ENCODE measurements at regions not wholly inside any gene's neighbourhood (a gene's known extent, or its start where the extent isn't known, plus 50 kb on each side); places are given as distances from the start of the nearest gene placed in this dataset.

GRCh38 chr11:105232021-105232420 lies 92.5 kb upstream of the CARD18 start:
- no peak for DNase-seq (ENCODE audit: low read depth)

GRCh38 chr11:105230586-105230985 lies 91.0 kb upstream of the CARD18 start:
- no peak for DNase-seq (ENCODE audit: low read depth)

DNA sequence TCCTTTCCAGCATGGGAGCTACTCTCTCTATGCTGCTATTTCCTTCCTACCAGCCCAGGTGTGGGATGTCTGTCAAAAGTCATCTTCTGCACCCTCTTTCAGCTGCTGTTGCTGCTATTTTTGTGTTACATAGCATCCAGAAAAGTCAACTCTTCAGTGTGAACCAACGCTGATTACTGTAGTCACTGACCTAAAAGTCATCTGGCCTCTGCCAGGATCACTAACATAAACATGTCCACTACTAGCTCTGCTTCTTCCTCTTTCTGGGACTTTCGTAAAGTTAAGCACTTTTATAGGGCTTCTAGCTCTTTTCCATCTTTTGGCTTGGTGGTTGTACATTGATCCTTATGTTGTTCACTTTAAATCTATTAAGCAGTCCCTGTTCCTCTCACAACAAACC lies 90.2 kb upstream of the CARD18 start:
- DNase-seq (ENCODE audit: low read depth), result no peak

- peak; percentile 16 for DNase-seq (ENCODE audit: low read depth)
These were observed 89.7 kb upstream of the CARD18 start for GRCh38 chr11:105229257-105229656.

- DNase-seq (ENCODE audit: low read depth), result no peak
These were observed 87.8 kb upstream of the CARD18 start for GRCh38 chr11:105227363-105227762.

GRCh38 chr11:105226766-105227165 lies 87.2 kb upstream of the CARD18 start:
- no peak for DNase-seq (ENCODE audit: low read depth)

DNA sequence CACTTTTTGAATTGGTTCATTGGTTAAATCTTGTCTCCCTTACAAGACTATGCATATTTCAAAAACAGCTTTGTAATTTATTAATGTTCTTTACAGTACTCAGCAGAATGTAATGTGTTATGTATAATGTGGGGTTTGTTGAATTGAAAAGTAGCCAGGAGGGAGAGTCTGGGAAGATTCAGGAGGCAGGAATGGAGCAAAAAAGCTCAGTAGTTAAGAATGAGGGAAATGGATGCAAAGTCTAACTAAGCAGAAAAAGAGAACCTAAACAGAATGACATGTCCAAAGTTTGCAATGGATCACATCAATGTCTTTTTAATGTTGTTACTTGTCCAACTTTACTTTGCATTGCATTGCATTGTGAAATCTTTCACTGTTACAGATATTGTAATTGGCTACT lies 86.5 kb upstream of the CARD18 start:
- no peak for DNase-seq (ENCODE audit: low read depth)

- DNase-seq (ENCODE audit: low read depth), result no peak
These were observed 85.1 kb upstream of the CARD18 start for GRCh38 chr11:105224482-105225253.

DNA sequence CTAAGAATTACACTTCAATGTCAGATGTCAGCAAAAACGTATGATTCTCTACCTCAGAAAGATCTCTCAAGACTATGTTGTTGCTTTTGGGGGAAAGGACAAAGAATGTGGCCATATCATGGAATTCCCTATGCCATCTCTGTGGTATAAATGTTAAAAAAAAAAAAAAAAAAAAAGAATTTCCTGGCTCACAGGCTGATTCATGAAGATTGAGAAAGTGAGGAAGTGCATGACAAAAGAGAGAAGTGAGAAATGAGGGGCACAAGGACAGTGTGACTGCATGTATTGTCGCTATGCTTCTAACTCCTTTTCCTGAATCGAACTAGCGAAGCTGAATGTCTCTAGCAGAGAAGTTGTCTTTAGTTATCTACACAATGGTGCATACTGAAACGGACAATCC lies 80.6 kb upstream of the CARD18 start:
- DNase-seq (ENCODE audit: low read depth), result no peak

DNA sequence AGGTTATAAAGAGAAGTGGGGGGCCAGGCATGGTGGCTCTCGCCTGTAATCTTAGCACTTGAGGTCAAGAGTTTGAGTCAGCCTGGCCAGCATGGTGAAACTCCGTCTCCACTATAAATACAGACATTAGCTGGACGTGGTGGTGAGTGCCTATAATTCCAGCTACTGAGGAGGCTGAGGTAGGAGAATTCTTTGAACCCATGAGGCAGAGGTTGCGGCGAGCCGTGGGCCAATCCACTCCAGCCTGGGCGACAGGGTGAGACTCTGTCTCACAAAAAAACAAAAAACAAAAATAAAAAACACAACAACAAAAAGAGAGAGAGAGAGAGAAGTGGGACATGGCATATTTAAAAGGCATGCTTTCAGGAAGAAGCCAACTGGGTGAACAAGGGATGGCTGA lies 80.1 kb upstream of the CARD18 start:
- DNase-seq (ENCODE audit: low read depth), result no peak

DNA sequence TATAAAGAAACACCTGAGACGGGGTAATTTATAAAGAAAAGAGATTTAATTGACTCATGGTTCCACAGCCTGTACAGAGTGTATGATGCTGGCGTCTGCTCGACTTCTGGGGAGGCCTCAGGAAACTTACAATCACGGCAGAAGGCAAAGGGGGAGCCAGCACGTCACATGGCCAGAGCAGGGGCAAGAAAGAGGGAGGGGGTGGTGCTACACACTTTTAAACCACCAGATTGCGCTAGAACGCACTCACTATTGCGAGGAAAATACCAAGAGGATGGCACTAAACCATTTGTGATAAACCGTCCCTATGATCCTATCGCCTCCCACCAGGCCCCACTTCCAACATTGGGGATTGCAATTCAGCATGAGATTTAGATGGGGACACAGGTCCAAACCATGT lies 79.7 kb upstream of the CARD18 start:
- DNase-seq (ENCODE audit: low read depth), result no peak

GRCh38 chr11:105215528-105215927 lies 76.0 kb upstream of the CARD18 start:
- DNase-seq (ENCODE audit: low read depth), result no peak

DNA sequence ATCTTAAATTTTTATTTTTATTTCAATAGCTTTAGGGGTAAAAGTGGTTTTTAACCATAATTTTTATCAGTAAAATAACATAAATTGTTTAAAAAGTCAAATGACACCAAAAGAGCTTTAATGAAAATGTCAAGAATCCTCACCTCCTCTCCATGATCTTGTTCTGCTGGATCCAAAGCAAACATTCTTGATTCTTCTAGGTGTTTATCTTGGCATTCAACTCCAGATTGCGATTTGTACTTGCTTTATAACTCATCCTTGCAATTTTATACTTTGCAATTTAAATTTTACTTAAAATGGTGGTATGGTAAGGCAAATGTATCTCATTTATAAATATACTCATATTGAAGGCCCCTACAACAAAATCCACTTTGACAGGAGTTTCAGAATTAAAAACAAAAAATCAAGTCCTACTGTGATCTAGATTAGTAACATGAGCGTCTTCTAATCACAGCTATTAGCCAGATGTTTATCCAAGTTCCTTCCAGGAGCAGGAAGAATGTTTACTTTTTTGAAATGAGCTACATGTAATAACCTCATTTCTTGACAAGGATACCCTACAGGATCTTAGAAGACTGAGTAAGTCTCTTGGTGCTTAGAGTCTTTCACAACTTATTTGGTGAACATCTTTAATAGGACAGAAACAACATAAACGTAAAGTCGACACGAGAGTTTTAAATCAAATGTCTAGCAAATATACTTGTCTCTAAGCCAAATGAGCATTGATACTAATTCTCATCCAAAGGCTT lies 72.4 kb upstream of the CARD18 start:
- no peak for DNase-seq (ENCODE audit: low read depth)

DNA sequence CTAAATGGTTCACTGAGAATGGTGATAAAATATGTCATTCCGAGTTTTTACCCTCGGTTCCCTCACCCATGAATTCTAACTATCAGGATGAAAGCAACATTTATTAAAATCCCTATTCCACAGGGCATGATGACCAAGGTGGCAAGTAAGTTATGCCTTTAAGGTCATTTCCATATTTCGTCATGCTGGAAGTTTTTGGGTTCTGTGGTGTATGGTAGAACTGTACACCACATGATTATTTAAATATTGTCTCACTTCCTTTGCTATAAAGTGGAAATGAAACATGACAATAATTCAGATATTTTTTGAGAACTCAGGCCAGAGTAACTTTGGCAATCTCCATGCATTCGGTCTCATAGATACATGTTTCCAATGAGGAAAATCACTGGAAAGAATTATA lies 68.5 kb upstream of the CARD18 start:
- DNase-seq (ENCODE audit: low read depth), result no peak

DNA sequence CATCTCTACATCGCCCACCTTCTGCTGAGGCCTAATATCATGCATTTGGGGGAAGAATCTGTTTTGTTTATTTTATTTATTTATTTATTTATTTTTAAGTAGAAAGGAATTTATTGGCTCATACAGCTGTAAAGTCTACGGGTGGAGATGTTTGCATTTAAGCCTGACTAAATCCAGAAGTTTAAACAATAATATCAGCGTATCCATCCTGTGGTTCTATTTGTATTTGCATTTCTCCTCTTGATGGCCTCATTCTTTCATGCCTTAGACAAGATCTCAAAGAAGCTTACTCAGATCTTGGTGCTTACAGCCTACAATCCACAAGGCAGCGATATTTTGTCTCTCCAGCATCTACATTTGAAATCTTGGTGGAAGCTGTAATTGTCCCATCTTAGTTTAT lies 67.1 kb upstream of the CARD18 start:
- DNase-seq (ENCODE audit: low read depth), result no peak

DNA sequence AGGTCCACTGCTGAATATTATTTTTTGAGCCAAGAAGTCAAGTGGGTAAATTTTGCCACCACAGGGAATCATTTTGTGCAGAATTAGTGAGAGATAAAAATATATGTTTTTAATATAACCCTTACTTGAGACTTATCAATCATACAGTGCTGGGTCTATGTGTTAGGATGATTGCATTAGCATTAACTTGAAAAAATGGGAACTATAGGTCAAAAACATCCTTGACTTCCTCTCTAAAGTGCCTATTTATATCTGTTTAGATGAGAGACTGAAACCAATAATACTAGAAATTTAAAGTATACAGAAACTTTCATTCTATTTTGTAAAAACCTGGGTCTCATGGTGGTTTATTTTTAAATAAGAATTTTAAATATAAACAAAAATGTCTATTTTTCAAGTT lies 65.1 kb upstream of the CARD18 start:
- DNase-seq (ENCODE audit: low read depth), result no peak

GRCh38 chr11:105203569-105204240 lies 64.1 kb upstream of the CARD18 start:
- no peak for DNase-seq (ENCODE audit: low read depth)

DNA sequence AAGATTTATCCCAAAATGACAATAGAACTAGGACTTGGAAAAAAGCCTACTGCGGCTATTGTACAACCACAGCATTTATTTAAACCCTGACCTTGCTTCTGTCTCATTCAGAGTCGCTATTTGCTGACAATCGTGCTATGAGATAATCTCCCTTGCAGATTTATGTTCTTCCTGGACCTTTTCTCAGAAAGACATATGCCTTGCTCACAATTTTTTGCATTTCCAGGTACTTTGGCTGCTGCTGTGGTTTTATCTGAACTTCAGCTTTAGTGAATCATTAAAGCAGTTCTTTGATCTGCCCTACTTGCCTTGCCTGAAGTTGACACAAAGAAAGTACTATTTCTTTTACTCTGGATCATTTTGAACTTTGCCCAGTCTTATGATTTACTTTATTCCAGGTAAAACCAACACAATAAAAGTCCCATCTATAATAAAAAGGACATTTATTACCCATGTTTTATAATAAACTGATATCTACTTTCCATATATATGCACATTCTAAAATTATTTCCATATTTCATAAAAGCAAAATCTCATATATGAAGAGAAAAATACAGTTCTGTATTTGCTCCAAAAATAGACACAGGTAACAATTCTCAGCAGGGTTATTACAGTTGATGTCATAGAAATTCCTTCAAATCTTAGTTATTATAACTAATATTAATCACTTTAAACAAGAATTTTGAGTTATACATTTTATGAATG lies 63.4 kb upstream of the CARD18 start:
- DNase-seq (ENCODE audit: low read depth), result no peak

- DNase-seq (ENCODE audit: low read depth), result no peak
These were observed 62.9 kb upstream of the CARD18 start for GRCh38 chr11:105202422-105202821.

DNA sequence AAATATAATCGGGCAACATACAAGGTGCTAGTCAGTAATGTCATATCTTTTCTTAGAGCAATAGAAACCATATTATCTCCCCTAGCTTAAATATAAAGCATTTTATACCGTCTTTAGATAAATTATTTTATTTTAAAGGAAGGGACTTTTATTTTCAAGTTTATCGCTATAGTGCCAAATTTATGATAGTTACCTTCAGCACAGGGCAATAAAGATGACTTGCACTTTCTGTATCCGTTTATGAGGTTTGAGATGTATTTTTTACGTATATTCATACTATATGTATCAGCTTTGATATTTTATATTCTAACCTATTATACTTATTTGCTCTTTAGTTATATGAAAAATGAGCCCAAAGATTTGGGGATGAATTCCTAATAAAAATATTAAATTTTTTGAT lies 61.6 kb upstream of the CARD18 start:
- DNase-seq (ENCODE audit: low read depth), result no peak

DNA sequence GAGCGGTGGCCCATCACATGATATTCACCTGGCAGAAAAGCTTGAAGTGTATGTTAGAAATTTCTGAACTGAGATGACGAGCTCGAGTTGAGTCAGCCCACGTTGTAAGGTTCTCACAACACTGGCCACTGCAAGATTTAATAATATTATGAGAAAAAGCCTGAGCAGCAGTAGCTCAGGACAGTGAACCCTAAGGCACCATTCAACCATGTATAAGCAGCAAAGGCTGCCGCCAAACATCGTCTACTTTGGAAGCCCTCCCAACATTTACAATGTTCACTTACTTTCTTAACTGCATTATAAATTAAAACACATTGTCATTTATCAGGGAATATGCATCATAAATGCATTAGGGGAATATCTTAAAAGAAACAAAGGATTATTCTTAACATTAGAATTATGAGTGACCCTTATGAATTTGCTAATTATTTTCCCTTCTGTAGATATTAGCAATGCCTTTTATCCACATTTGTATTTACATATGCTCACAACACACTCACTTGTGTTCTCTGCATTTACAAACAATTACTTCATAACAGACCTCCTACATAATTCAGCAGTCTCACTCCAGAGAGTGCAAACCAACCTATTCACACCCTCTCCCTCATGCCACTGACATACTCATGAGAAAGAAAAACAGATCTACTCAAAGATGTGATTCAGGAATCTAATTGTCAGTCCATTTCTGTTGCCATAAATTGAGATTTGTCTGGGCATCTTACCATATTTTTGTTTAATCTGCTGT lies 57.7 kb upstream of the CARD18 start:
- no peak for DNase-seq (ENCODE audit: low read depth)

DNA sequence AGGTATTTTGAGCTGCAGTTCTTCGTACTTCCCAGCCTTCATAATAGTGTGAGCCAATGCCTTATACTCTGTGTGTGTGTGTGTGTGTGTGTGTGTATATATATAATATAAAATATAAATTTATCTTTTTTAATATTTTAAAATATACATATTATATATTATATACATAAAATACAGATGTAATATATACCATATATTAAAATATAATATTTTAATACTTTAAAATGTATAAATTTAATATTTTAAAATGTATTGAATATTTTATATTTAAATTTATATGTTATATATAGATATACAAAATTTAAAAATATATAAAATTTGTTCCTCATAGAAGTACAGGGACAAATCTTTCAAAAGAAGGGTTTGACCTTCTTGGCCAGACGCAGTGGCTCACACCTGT lies 53.7 kb upstream of the CARD18 start:
- DNase-seq (ENCODE audit: low read depth), result no peak

Data from HS-5 (cell line).